LHCN-M2 (cell line): ENCODE measurements at regions not wholly inside any gene's neighbourhood (a gene's known extent, or its start where the extent isn't known, plus 50 kb on each side); places are given as distances from the start of the nearest gene placed in this dataset.
"Not testable (repeated sequence)": the region's sequence is repeated elsewhere in the genome, so short reads cannot be mapped to it uniquely, and the experiment has no call there.

Experiments used
- DNase-seq: peaks from one replicate; pipeline ENCODE4 v3.0.0-alpha.2; 2012; ENCODE audit warnings: low read depth

GRCh38 chr3:84224262-84224661, 734.5 kb upstream of the CADM2 start:
- DNase-seq: no peak

- no peak for DNase-seq
These were observed 722.5 kb upstream of the CADM2 start for GRCh38 chr3:84236261-84236660.

- no peak for DNase-seq
These were observed 713.0 kb upstream of the CADM2 start for GRCh38 chr3:84245789-84246188.

GRCh38 chr3:84260596-84260995, 698.2 kb upstream of the CADM2 start:
- DNase-seq: no peak

GRCh38 chr3:84265768-84266167, 693.0 kb upstream of the CADM2 start:
- no peak for DNase-seq

- DNase-seq: no peak
These were observed 683.3 kb upstream of the CADM2 start for GRCh38 chr3:84275532-84275931.

- DNase-seq: no peak
These were observed 681.1 kb upstream of the CADM2 start for GRCh38 chr3:84277562-84278224.

- no peak for DNase-seq
These were observed 666.7 kb upstream of the CADM2 start for GRCh38 chr3:84292128-84292527.

GRCh38 chr3:84299329-84299728, 659.5 kb upstream of the CADM2 start:
- no peak for DNase-seq

GRCh38 chr3:84304214-84304613, 654.6 kb upstream of the CADM2 start:
- DNase-seq: no peak

- DNase-seq: no peak
These were observed 651.5 kb upstream of the CADM2 start for GRCh38 chr3:84307339-84307738.

GRCh38 chr3:84308379-84308778, 650.4 kb upstream of the CADM2 start:
- no peak for DNase-seq

GRCh38 chr3:84318273-84318809, 640.4 kb upstream of the CADM2 start:
- no peak for DNase-seq

- not testable (repeated sequence) for DNase-seq
These were observed 593.1 kb upstream of the CADM2 start for GRCh38 chr3:84365563-84366278.
